ENCODE measurements at regions not wholly inside any gene's neighbourhood (a gene's known extent, or its start where the extent isn't known, plus 50 kb on each side); places are given as distances from the start of the nearest gene placed in this dataset.

GRCh38 chr12:16833376-16834015 is 227.5 kb upstream of the LMO3 start:
- Histone ChIP-seq H3K79me1 (ENCODE audit: insufficient read depth, low read depth, low read length, poor library complexity, severe bottlenecking) (no peaks in the 10 kb centered on the region), H2BK120ac (ENCODE audit: low read depth, low read length, poor library complexity, severe bottlenecking) (no peak overlapping the region), H3K56ac (ENCODE audit: insufficient read length, low read depth, low read length) (no peak overlapping the region), H3K4ac (ENCODE audit: low read depth, low read length) (no peak overlapping the region), H2BK5ac (ENCODE audit: insufficient read length, low read length) (no peak overlapping the region), H3K79me2 (ENCODE audit: insufficient read depth, low read length) (no peaks in the 10 kb centered on the region), H3K27ac (ENCODE audit: insufficient read length, low read depth, low read length) (no peak overlapping the region), H2BK15ac (ENCODE audit: low read depth, low read length) (no peak overlapping the region), H3T11ph (ENCODE audit: low read length) (no peak overlapping the region), H3K4me1 (ENCODE audit: insufficient read depth, low read length) (peaks cover 3% of the 10 kb centered on the region), H3K9ac (ENCODE audit: extremely low read depth, insufficient read length, low read length) (no peak overlapping the region), H3K18ac (ENCODE audit: insufficient read length, low read depth, low read length) (no peak overlapping the region), H4K91ac (ENCODE audit: insufficient read length, low read depth, low read length) (no peak overlapping the region), H3K4me2 (ENCODE audit: insufficient read depth, insufficient read length, low read length) (no peak overlapping the region), H2AFZ (ENCODE audit: low read length) (no peak overlapping the region), H3K14ac (ENCODE audit: insufficient read depth, low read length) (no peak overlapping the region), H2AK5ac (ENCODE audit: insufficient read length, low read length) (no peak overlapping the region), H4K8ac (replicated peaks; ENCODE audit: insufficient read length, low read depth, low read length) (no peak overlapping the region), H3K9me3 (ENCODE audit: control insufficient read depth, low read depth, low read length) (no peaks in the 10 kb centered on the region), H2BK20ac (ENCODE audit: low read depth, low read length, poor library complexity, severe bottlenecking) (no peak overlapping the region), H3K23ac (ENCODE audit: insufficient read length, low read depth, low read length) (no peak overlapping the region), H2BK12ac (ENCODE audit: insufficient read length, low read depth, low read length) (no peak overlapping the region), H3K27me3 (ENCODE audit: insufficient read depth, low read length) (no peaks in the 10 kb centered on the region), H4K5ac (ENCODE audit: insufficient read length, low read depth, low read length) (no peak overlapping the region), H3K23me2 (ENCODE audit: insufficient read length, low read depth, low read length, poor library complexity, severe bottlenecking) (no peaks in the 10 kb centered on the region), H4K20me1 (ENCODE audit: control insufficient read depth, insufficient read depth, insufficient read length) (no peaks in the 10 kb centered on the region)
- no peak for TF ChIP-seq CTCF (conservative IDR thresholded peaks at IDR 0.05)
- Mint-ChIP-seq H3K4me1 (peaks cover 16 to 23% of the 10 kb centered on the region in 2 experiments), H3K36me3 (ENCODE audit: insufficient read depth in 1 of 3, low read depth in 3 of 3) (no peaks in the 10 kb centered on the region; a peak in 1 of 7 replicates), H3K9me3 (no peaks in the 10 kb centered on the region), H3K27ac (peak overlapping the region in 1 of 3 experiments; percentile 17; a peak in 3 of 7 replicates), H3K27me3 (ENCODE audit: low read depth) (no peaks in the 10 kb centered on the region), H3K4me3 (no peak overlapping the region)
- no CpG with 5 or more reads among the region's 2 CpGs for WGBS (ENCODE audit: extremely low coverage, insufficient read length, low lambda C conversion rate)
- no peak for DNase-seq
